ENCODE measurements at regions not wholly inside any gene's neighbourhood (a gene's known extent, or its start where the extent isn't known, plus 50 kb on each side); places are given as distances from the start of the nearest gene placed in this dataset.
"Not testable (repeated sequence)": the region's sequence is repeated elsewhere in the genome, so short reads cannot be mapped to it uniquely, and the experiment has no call there.

GRCh38 chr3:71986606-71987005 is 201.7 kb upstream of the PROK2 start:
- H3K27me3 ChIP-seq: no peaks in the 10 kb centered on the region
- TF ChIP-seq, protein P1, sequence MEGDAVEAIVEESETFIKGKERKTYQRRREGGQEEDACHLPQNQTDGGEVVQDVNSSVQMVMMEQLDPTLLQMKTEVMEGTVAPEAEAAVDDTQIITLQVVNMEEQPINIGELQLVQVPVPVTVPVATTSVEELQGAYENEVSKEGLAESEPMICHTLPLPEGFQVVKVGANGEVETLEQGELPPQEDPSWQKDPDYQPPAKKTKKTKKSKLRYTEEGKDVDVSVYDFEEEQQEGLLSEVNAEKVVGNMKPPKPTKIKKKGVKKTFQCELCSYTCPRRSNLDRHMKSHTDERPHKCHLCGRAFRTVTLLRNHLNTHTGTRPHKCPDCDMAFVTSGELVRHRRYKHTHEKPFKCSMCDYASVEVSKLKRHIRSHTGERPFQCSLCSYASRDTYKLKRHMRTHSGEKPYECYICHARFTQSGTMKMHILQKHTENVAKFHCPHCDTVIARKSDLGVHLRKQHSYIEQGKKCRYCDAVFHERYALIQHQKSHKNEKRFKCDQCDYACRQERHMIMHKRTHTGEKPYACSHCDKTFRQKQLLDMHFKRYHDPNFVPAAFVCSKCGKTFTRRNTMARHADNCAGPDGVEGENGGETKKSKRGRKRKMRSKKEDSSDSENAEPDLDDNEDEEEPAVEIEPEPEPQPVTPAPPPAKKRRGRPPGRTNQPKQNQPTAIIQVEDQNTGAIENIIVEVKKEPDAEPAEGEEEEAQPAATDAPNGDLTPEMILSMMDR (IDR thresholded peaks at IDR 0.05; ENCODE audit: low read depth, low read length): no peak
- H3K4me1 ChIP-seq: no peaks in the 10 kb centered on the region
- H3K9me3 ChIP-seq: no peaks in the 10 kb centered on the region
- no peak for DNase-seq
- H3K4me3 ChIP-seq (ENCODE audit: low read depth, low read length): no peak overlapping the region
- no peaks in the 10 kb centered on the region for H3K36me3 ChIP-seq

DNA sequence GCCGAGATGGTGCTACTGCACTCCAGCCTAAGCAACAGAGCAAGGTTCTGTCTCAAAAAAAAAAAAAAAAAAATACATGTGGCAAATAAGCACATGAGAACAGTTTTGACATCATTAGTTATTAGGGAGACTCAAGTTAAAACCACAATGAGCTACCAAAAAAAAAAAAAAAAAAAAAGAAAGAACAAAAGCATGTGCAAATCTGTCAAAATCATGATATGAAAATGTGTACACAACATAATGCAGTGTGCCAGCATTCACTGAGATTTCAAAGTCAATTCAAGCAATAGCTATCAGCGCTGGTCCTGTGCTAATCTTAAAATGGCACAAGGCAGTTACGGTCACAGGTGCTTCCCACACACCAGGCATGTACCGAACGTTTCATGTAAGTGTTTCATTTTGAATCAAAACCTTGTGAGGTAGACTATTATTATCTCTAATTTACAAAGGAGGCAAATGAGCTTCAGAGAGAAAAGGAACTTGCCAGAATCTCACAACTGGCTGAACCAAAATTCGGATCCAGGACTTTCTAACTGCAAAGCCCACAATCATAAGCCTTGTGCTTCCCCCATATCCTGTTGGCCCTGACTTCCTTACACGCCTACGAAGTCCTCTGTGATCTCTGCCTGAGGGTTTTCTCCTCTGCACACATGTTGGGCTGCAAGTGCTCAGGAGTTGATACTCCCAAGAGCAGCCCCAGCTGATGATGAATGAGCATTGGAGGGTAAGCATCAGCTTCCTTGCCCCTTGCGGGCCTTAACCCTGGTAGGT is 200.1 kb upstream of the PROK2 start:
- Histone ChIP-seq H3K27me3 (no peaks in the 10 kb centered on the region), H3K4me3 (ENCODE audit: low read depth, low read length) (no peak overlapping the region), H3K4me1 (no peaks in the 10 kb centered on the region), H3K36me3 (no peaks in the 10 kb centered on the region), H3K9me3 (no peaks in the 10 kb centered on the region)
- no peak for DNase-seq
- TF ChIP-seq, protein P1 (IDR thresholded peaks at IDR 0.05; ENCODE audit: low read depth, low read length): no peak

- H3K9me3 ChIP-seq: no peaks in the 10 kb centered on the region
- TF ChIP-seq, protein P1 (IDR thresholded peaks at IDR 0.05; ENCODE audit: low read depth, low read length): no peak
- no peaks in the 10 kb centered on the region for H3K27me3 ChIP-seq
- no peaks in the 10 kb centered on the region for H3K4me1 ChIP-seq
- no peak for DNase-seq
- no peak overlapping the region for H3K4me3 ChIP-seq (ENCODE audit: low read depth, low read length)
- H3K36me3 ChIP-seq: no peaks in the 10 kb centered on the region
Measured at GRCh38 chr3:71983694-71984093, 198.7 kb upstream of the PROK2 start.

- H3K36me3 ChIP-seq; H3K4me1 ChIP-seq; DNase-seq; H3K4me3 ChIP-seq (ENCODE audit: low read depth, low read length); H3K9me3 ChIP-seq; H3K27me3 ChIP-seq: not testable (repeated sequence)
Measured at GRCh38 chr3:71982506-71983258, 197.7 kb upstream of the PROK2 start.

GRCh38 chr3:71979175-71979574 is 194.2 kb upstream of the PROK2 start:
- no peak for DNase-seq
- Histone ChIP-seq H3K27me3 (no peaks in the 10 kb centered on the region), H3K4me1 (peaks cover 3% of the 10 kb centered on the region; the same call in 1 of the 2 replicates), H3K9me3 (no peaks in the 10 kb centered on the region), H3K36me3 (no peaks in the 10 kb centered on the region), H3K4me3 (ENCODE audit: low read depth, low read length) (no peak overlapping the region)
- TF ChIP-seq, protein P1 (IDR thresholded peaks at IDR 0.05; ENCODE audit: low read depth, low read length): no peak

GRCh38 chr3:71978150-71978721 is 193.3 kb upstream of the PROK2 start:
- H3K36me3 ChIP-seq: no peaks in the 10 kb centered on the region
- H3K27me3 ChIP-seq: no peaks in the 10 kb centered on the region
- no peak overlapping the region for H3K4me3 ChIP-seq (ENCODE audit: low read depth, low read length)
- TF ChIP-seq, protein P1 (IDR thresholded peaks at IDR 0.05; ENCODE audit: low read depth, low read length): no peak
- no peaks in the 10 kb centered on the region for H3K9me3 ChIP-seq
- DNase-seq: no peak
- H3K4me1 ChIP-seq: peaks cover 3% of the 10 kb centered on the region; the same call in 1 of the 2 replicates

Data from BE2C (cell line).